Epidermal melanocyte (primary cell): ENCODE measurements at regions not wholly inside any gene's neighbourhood (a gene's known extent, or its start where the extent isn't known, plus 50 kb on each side); places are given as distances from the start of the nearest gene placed in this dataset.
"Not testable (repeated sequence)": the region's sequence is repeated elsewhere in the genome, so short reads cannot be mapped to it uniquely, and the experiment has no call there.

Experiments
- DNase-seq: peaks from one replicate; pipeline ENCODE4 v3.0.0; 2011; ENCODE audit warnings: low spot score; ENCODE audit not compliant: insufficient read length

GRCh38 chr18:60319129-60319528 lies 53.4 kb downstream of the MC4R start:
- DNase-seq = no peak

- DNase-seq = no peak
These were observed 60.8 kb downstream of the MC4R start for GRCh38 chr18:60311676-60312360.

GRCh38 chr18:60295674-60296073 lies 76.9 kb downstream of the MC4R start:
- no peak for DNase-seq

GRCh38 chr18:60292186-60292585 lies 80.4 kb downstream of the MC4R start:
- DNase-seq = no peak

- no peak for DNase-seq
These were observed 93.2 kb downstream of the MC4R start for GRCh38 chr18:60279391-60279790.

- DNase-seq = no peak
These were observed 94.6 kb downstream of the MC4R start for GRCh38 chr18:60277855-60278480.

- no peak for DNase-seq
These were observed 105.0 kb downstream of the MC4R start for GRCh38 chr18:60267391-60268058.

GRCh38 chr18:60266558-60266957 lies 106.0 kb downstream of the MC4R start:
- no peak for DNase-seq

GRCh38 chr18:60259052-60259681 lies 113.4 kb downstream of the MC4R start:
- no peak for DNase-seq

GRCh38 chr18:60249388-60249787 lies 123.2 kb downstream of the MC4R start:
- DNase-seq = no peak

GRCh38 chr18:60248336-60249330 lies 123.9 kb downstream of the MC4R start:
- DNase-seq = no peak

GRCh38 chr18:60247103-60247502 lies 125.5 kb downstream of the MC4R start:
- DNase-seq = no peak

GRCh38 chr18:60246606-60247005 lies 126.0 kb downstream of the MC4R start:
- no peak for DNase-seq

- DNase-seq = no peak
These were observed 127.5 kb downstream of the MC4R start for GRCh38 chr18:60245096-60245495.

- not testable (repeated sequence) for DNase-seq
These were observed 133.4 kb downstream of the MC4R start for GRCh38 chr18:60239024-60239710.

- no peak for DNase-seq
These were observed 137.4 kb downstream of the MC4R start for GRCh38 chr18:60235164-60235563.

- no peak for DNase-seq
These were observed 140.0 kb downstream of the MC4R start for GRCh38 chr18:60232541-60232940.

GRCh38 chr18:60228609-60229595 lies 143.7 kb downstream of the MC4R start:
- DNase-seq = no peak

- no peak for DNase-seq
These were observed 157.1 kb downstream of the MC4R start for GRCh38 chr18:60215432-60215831.
